ENCODE measurements at regions not wholly inside any gene's neighbourhood (a gene's known extent, or its start where the extent isn't known, plus 50 kb on each side); places are given as distances from the start of the nearest gene placed in this dataset.

DNA sequence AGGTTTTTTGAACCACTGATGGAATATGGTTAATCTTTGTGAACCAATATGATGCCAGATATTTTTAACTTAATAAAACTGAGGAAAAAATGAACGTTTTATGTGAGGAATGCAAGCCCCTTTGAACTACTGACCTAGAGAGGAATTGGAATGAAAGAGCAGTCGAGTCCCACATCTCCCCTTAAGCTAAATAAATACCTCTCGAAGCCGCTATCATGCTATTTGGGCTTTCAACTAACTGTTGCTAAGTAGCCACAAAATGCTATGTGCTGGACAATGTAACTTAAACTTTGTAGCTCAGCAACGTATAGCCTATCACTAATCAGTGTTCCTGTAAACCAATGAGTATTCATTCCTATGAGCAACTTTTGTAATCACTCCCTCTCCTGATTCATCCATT lies 1037.2 kb downstream of the SQOR start:
- H3K4me2 ChIP-seq (ENCODE audit: low read depth, low read length, poor library complexity, severe bottlenecking) = no peak overlapping the region
- no peaks in the 10 kb centered on the region for H3K9me2 ChIP-seq (replicated peaks; ENCODE audit: insufficient read depth, low read length)
- H3K9me3 ChIP-seq (ENCODE audit: insufficient read depth, low read length) = no peaks in the 10 kb centered on the region
- H2AFZ ChIP-seq (ENCODE audit: low read depth, low read length, severe bottlenecking) = no peak overlapping the region
- H3K4me3 ChIP-seq (ENCODE audit: insufficient read depth, low read length, poor library complexity, severe bottlenecking) = no peak overlapping the region
- H3F3A ChIP-seq (ENCODE audit: insufficient read depth) = no peaks in the 10 kb centered on the region
- TF ChIP-seq, protein P1, sequence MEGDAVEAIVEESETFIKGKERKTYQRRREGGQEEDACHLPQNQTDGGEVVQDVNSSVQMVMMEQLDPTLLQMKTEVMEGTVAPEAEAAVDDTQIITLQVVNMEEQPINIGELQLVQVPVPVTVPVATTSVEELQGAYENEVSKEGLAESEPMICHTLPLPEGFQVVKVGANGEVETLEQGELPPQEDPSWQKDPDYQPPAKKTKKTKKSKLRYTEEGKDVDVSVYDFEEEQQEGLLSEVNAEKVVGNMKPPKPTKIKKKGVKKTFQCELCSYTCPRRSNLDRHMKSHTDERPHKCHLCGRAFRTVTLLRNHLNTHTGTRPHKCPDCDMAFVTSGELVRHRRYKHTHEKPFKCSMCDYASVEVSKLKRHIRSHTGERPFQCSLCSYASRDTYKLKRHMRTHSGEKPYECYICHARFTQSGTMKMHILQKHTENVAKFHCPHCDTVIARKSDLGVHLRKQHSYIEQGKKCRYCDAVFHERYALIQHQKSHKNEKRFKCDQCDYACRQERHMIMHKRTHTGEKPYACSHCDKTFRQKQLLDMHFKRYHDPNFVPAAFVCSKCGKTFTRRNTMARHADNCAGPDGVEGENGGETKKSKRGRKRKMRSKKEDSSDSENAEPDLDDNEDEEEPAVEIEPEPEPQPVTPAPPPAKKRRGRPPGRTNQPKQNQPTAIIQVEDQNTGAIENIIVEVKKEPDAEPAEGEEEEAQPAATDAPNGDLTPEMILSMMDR (IDR thresholded peaks at IDR 0.05; ENCODE audit: insufficient read depth, low read length, poor library complexity, severe bottlenecking) = no peak
- no peak for TF ChIP-seq EZH2phosphoT487 (conservative IDR thresholded peaks at IDR 0.05; ENCODE audit: low read length)
- no peaks in the 10 kb centered on the region for H3K36me3 ChIP-seq (ENCODE audit: low read length)
- H3K27me3 ChIP-seq (ENCODE audit: low read length) = no peaks in the 10 kb centered on the region
- H4K20me1 ChIP-seq (ENCODE audit: low read depth, low read length) = no peaks in the 10 kb centered on the region
- no peaks in the 10 kb centered on the region for H3K79me2 ChIP-seq (ENCODE audit: insufficient read depth, low read length)
- no peak overlapping the region for H3K9ac ChIP-seq (ENCODE audit: low read length)
- H3K27ac ChIP-seq (ENCODE audit: low read depth, low read length) = no peak overlapping the region

DNA sequence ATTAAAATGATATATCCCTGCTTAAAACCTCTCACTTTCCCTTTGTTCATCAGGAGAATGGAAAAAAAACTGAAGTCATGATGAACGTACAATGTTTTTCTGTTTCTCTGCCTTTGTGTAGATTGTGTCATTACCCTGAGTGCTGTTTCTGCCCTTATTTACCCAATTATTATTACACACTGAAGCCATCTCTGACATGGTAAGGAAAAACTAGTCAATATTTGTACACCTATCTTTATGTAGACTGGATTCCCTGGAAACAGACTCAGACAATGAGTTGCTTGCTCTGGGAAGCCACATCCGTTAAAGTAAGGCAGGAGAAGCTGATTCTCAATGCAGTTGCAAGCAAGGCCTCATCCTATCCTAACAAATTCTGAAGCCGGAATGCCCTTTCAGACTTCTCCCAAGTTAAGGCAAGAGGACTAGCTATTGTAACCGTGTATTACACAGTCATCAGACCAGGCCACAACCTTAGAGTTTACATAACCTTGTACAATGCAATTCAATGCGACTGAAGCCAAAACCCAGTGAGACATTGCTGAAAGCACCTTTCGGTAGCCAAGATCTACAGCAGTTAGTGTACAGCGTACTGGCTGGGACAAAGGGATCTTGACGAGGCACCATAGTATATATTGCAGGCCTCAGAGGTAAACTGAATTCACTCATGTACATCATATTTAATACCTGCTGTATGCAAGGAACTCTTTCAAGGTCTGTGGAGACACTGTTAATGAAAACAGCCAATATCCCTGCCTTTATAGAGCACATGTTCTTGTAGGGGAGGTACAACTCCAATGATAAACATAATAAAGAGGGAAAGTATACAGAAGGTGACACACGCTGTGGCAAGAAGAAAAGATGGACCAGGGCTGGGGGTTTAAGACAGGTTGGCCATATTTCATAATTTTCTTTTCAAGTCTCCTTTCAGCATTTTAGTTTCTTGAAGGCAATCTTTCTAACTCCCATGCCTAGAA lies 1040.8 kb upstream of the SEMA6D start:
- H3K9me2 ChIP-seq (replicated peaks; ENCODE audit: insufficient read depth, low read length) = no peaks in the 10 kb centered on the region
- H3K4me2 ChIP-seq (ENCODE audit: low read depth, low read length, poor library complexity, severe bottlenecking) = no peak overlapping the region
- H3K27me3 ChIP-seq (ENCODE audit: low read length) = no peaks in the 10 kb centered on the region
- H3K9me3 ChIP-seq (ENCODE audit: insufficient read depth, low read length) = no peaks in the 10 kb centered on the region
- no peaks in the 10 kb centered on the region for H3K36me3 ChIP-seq (ENCODE audit: low read length)
- H3K9ac ChIP-seq (ENCODE audit: low read length) = no peak overlapping the region
- H3K79me2 ChIP-seq (ENCODE audit: insufficient read depth, low read length) = no peaks in the 10 kb centered on the region
- TF ChIP-seq EZH2phosphoT487 (conservative IDR thresholded peaks at IDR 0.05; ENCODE audit: low read length) = no peak
- TF ChIP-seq, protein P1 (IDR thresholded peaks at IDR 0.05; ENCODE audit: insufficient read depth, low read length, poor library complexity, severe bottlenecking) = no peak
- no peak overlapping the region for H2AFZ ChIP-seq (ENCODE audit: low read depth, low read length, severe bottlenecking)
- no peak overlapping the region for H3K4me3 ChIP-seq (ENCODE audit: insufficient read depth, low read length, poor library complexity, severe bottlenecking)
- H4K20me1 ChIP-seq (ENCODE audit: low read depth, low read length) = no peaks in the 10 kb centered on the region
- H3K27ac ChIP-seq (ENCODE audit: low read depth, low read length) = no peak overlapping the region
- no peaks in the 10 kb centered on the region for H3F3A ChIP-seq (ENCODE audit: insufficient read depth)

DNA sequence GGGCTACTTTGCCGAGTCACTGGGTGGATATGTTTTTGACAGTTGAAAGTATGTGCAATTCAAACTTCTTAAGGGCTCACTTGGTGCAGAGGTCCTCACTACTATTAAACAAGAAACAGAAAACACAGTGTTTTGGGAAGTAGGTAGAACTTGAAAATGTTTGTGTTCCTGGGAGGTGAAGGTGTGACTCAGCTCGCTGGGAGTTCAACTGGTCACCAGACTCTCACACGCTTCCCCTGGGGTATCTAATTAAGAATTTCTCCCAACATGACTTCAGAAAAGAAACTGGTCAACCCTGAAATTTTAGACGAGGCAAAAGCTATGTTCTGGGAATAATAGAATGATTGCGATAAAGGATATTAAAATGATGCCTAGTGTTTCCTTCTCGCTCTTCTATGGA lies 1039.8 kb upstream of the SEMA6D start:
- Histone ChIP-seq H3K4me2 (ENCODE audit: low read depth, low read length, poor library complexity, severe bottlenecking) (no peak overlapping the region), H3K27me3 (ENCODE audit: low read length) (no peaks in the 10 kb centered on the region), H3K79me2 (ENCODE audit: insufficient read depth, low read length) (no peaks in the 10 kb centered on the region), H3K4me3 (ENCODE audit: insufficient read depth, low read length, poor library complexity, severe bottlenecking) (no peak overlapping the region), H3K9ac (ENCODE audit: low read length) (no peak overlapping the region), H3K9me2 (replicated peaks; ENCODE audit: insufficient read depth, low read length) (no peaks in the 10 kb centered on the region), H3F3A (ENCODE audit: insufficient read depth) (no peaks in the 10 kb centered on the region), H4K20me1 (ENCODE audit: low read depth, low read length) (no peaks in the 10 kb centered on the region), H2AFZ (ENCODE audit: low read depth, low read length, severe bottlenecking) (no peak overlapping the region), H3K9me3 (ENCODE audit: insufficient read depth, low read length) (no peaks in the 10 kb centered on the region), H3K27ac (ENCODE audit: low read depth, low read length) (no peak overlapping the region), H3K36me3 (ENCODE audit: low read length) (no peaks in the 10 kb centered on the region)
- no peak for TF ChIP-seq EZH2phosphoT487 (conservative IDR thresholded peaks at IDR 0.05; ENCODE audit: low read length)

DNA sequence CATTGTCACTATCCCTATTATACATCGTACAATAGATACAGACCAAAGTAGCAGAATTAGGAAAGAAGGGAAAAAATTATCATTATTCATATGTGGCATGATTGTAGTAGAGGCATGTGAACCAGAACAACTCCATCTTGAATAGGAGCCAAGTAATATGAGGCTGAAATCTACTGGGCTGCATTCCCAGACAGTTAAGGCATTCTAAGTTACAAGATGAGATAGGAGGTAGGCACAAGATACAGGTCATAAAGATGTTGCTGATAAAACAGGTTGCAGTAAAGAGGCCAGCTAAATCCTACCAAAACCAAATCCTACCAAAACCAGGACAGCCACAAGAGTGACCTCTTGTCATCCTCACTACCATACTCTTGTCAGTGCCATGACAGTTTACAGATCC lies 1035.4 kb upstream of the SEMA6D start:
- no peaks in the 10 kb centered on the region for H3K36me3 ChIP-seq (ENCODE audit: low read length)
- no peaks in the 10 kb centered on the region for H3K9me2 ChIP-seq (replicated peaks; ENCODE audit: insufficient read depth, low read length)
- no peak overlapping the region for H3K9ac ChIP-seq (ENCODE audit: low read length)
- TF ChIP-seq, protein P1 (IDR thresholded peaks at IDR 0.05; ENCODE audit: insufficient read depth, low read length, poor library complexity, severe bottlenecking) = no peak
- TF ChIP-seq EZH2phosphoT487 (conservative IDR thresholded peaks at IDR 0.05; ENCODE audit: low read length) = no peak
- H4K20me1 ChIP-seq (ENCODE audit: low read depth, low read length) = no peaks in the 10 kb centered on the region
- no peaks in the 10 kb centered on the region for H3K79me2 ChIP-seq (ENCODE audit: insufficient read depth, low read length)
- no peak overlapping the region for H3K4me3 ChIP-seq (ENCODE audit: insufficient read depth, low read length, poor library complexity, severe bottlenecking)
- H2AFZ ChIP-seq (ENCODE audit: low read depth, low read length, severe bottlenecking) = no peak overlapping the region
- H3F3A ChIP-seq (ENCODE audit: insufficient read depth) = no peaks in the 10 kb centered on the region
- no peaks in the 10 kb centered on the region for H3K9me3 ChIP-seq (ENCODE audit: insufficient read depth, low read length)
- no peaks in the 10 kb centered on the region for H3K27me3 ChIP-seq (ENCODE audit: low read length)
- no peak overlapping the region for H3K4me2 ChIP-seq (ENCODE audit: low read depth, low read length, poor library complexity, severe bottlenecking)
- no peak overlapping the region for H3K27ac ChIP-seq (ENCODE audit: low read depth, low read length)

Data from SU-DHL-6 (cell line).